GM21526 (cell line): ENCODE measurements at regions not wholly inside any gene's neighbourhood (a gene's known extent, or its start where the extent isn't known, plus 50 kb on each side); places are given as distances from the start of the nearest gene placed in this dataset.
"Not testable (repeated sequence)": the region's sequence is repeated elsewhere in the genome, so short reads cannot be mapped to it uniquely, and the experiment has no call there.

Experiments used
- ATAC-seq: cut with Tn5 transposase; IDR thresholded peaks from one replicate; pipeline ENCODE4 v1.9.1; 2021; ENCODE audit warnings: moderate library complexity; ENCODE audit not compliant: unreplicated experiment, low FRiP score

- ATAC-seq, result no peak
These were observed 707.5 kb upstream of the FSHR start for GRCh38 chr2:49861821-49862220.

- ATAC-seq, result no peak
These were observed 706.5 kb upstream of the FSHR start for GRCh38 chr2:49860834-49861233.

GRCh38 chr2:49860170-49860569 is 705.9 kb upstream of the FSHR start:
- no peak for ATAC-seq

- no peak for ATAC-seq
These were observed 704.3 kb upstream of the FSHR start for GRCh38 chr2:49858657-49859056.

- ATAC-seq, result no peak
These were observed 703.8 kb upstream of the FSHR start for GRCh38 chr2:49858113-49858490.

GRCh38 chr2:49857371-49858112 is 703.2 kb upstream of the FSHR start:
- no peak for ATAC-seq

- ATAC-seq, result no peak
These were observed 691.4 kb upstream of the FSHR start for GRCh38 chr2:49845671-49846070.

GRCh38 chr2:49845021-49845420 is 690.7 kb upstream of the FSHR start:
- ATAC-seq, result no peak

GRCh38 chr2:49844113-49844512 is 689.8 kb upstream of the FSHR start:
- not testable (repeated sequence) for ATAC-seq

- ATAC-seq, result no peak
These were observed 689.0 kb upstream of the FSHR start for GRCh38 chr2:49843314-49843713.

- no peak for ATAC-seq
These were observed 686.2 kb upstream of the FSHR start for GRCh38 chr2:49840428-49840975.

- no peak for ATAC-seq
These were observed 685.5 kb upstream of the FSHR start for GRCh38 chr2:49839818-49840217.

- ATAC-seq, result no peak
These were observed 683.4 kb upstream of the FSHR start for GRCh38 chr2:49837561-49838293.

GRCh38 chr2:49836017-49836416 is 681.7 kb upstream of the FSHR start:
- no peak for ATAC-seq

- ATAC-seq, result no peak
These were observed 680.1 kb upstream of the FSHR start for GRCh38 chr2:49834433-49834832.

GRCh38 chr2:49832555-49832954 is 678.2 kb upstream of the FSHR start:
- no peak for ATAC-seq

GRCh38 chr2:49831698-49832367 is 677.5 kb upstream of the FSHR start:
- no peak for ATAC-seq

- ATAC-seq, result no peak
These were observed 676.5 kb upstream of the FSHR start for GRCh38 chr2:49830846-49831245.

- no peak for ATAC-seq
These were observed 673.1 kb upstream of the FSHR start for GRCh38 chr2:49827366-49827765.

GRCh38 chr2:49813208-49813607 is 658.9 kb upstream of the FSHR start:
- ATAC-seq, result no peak

GRCh38 chr2:49812730-49813129 is 658.4 kb upstream of the FSHR start:
- ATAC-seq, result no peak
